SW480 (cell line): ENCODE measurements at regions not wholly inside any gene's neighbourhood (a gene's known extent, or its start where the extent isn't known, plus 50 kb on each side); places are given as distances from the start of the nearest gene placed in this dataset.
"Not testable (repeated sequence)": the region's sequence is repeated elsewhere in the genome, so short reads cannot be mapped to it uniquely, and the experiment has no call there.

Experiments
- DNase-seq: peaks from one replicate; pipeline ENCODE4 v3.0.0-alpha.2; 2016; ENCODE audit warnings: low spot score

- DNase-seq, result no peak
These were observed 52.0 kb upstream of the LRIG1 start for GRCh38 chr3:66552846-66553245.

- no peak for DNase-seq
These were observed 52.8 kb upstream of the LRIG1 start for GRCh38 chr3:66553441-66554113.

GRCh38 chr3:66554178-66554577 lies 53.4 kb upstream of the LRIG1 start:
- no peak for DNase-seq

GRCh38 chr3:66555214-66555844 lies 54.5 kb upstream of the LRIG1 start:
- DNase-seq, result no peak

- no peak for DNase-seq
These were observed 56.3 kb upstream of the LRIG1 start for GRCh38 chr3:66557170-66557569.

DNA sequence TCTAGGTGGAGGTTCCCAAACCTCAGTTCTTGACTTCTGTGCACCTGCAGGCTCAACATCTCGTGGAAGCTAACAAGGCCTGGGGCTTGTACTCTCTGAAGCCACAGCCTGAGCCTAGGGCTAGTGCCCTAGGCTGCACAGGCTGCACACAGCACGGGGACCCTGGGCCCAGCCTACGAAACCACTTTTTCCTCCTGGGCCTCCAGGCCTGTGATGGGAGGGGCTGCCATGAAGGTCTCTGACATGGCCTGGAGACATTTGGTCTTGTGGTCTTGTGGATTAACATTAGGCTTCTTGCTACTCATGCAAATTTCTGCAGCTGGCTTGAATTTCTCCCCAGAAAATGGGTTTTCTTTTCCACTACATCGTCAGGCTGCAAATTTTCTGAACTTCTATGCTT lies 59.1 kb upstream of the LRIG1 start:
- not testable (repeated sequence) for DNase-seq

DNA sequence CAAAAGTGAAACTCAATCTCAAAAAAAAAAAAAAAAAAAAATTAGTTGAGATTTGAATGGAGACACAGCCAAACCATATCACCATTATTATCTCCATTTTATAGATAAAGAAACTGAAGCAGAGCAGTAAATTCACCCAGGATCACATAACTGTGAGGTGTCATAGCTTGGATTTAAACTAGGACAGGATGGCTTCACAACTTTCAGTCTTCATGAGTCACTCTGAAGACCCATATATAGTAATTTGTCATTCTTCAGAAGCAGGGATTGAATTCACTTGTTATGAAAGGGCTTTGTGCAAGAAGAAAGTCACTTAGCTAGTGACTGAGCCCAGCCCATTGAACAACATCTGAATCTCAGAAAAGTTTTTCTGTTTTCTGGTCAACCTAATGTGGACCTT lies 60.5 kb upstream of the LRIG1 start:
- no peak for DNase-seq

GRCh38 chr3:66565301-66565700 lies 64.5 kb upstream of the LRIG1 start:
- no peak for DNase-seq

GRCh38 chr3:66567077-66567476 lies 66.3 kb upstream of the LRIG1 start:
- DNase-seq, result no peak

DNA sequence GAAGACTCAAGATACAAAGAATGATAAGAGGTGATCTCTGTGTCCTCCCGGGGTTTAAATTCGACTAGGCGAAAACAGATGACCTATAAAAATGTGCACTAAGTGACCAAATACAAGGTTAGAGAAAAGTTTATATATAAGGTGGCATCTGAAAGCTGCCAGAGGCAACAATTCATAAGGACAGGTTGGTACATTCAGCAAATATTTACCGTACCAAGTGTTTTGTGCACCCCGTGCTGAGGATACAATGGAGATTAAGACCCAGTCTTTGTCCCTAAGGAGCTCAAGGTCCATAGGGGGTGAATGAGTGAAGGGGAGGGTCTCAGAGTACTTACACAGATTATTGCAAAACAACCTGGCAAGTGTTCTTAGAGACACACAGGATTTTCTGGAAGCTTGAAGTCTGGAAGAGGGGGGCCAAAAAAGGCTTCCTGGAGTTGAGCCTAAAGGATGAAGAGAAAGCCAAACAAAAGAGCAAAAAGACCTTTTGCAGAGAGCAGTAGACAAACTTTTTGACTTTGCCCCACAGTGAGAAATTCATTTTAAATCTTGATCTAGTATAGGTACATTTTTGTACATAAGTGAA lies 71.4 kb upstream of the LRIG1 start:
- DNase-seq, result no peak

DNA sequence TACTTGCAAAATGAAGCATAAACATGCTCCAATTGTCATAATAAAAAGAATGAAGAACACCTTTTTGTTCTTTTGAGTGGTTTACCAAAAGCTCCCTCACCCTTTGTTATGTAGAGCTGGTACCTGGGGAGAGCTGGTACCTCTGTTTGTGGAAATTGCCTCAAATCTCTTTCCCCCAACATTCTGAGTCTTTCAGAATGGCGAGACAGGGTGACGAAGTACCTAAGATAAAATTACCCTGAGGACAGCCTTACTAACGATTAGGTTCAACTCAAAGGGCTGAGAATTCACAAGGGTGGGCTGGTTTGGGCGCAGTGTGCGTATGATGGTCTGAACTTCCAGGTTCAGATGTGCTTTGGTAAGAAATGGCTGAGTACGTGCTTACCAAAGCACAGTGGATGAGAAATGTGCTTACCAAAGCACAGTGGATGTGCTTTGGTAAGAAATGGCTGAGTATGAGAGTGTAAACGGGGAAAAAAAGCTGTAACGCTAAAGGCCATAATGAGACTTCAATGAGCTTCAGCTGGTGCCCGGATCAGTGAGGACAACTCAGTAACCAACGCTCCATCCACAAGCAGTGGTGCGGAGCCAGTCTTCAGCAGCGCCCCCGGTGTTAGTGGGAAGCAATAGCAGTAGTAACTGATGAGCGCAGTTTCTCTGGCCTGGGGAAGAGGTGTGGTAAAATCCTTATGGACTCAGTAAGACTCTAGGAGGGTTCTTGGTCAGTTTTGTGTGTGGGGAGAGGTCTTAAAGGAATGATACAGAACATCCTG lies 72.3 kb upstream of the LRIG1 start:
- no peak for DNase-seq

DNA sequence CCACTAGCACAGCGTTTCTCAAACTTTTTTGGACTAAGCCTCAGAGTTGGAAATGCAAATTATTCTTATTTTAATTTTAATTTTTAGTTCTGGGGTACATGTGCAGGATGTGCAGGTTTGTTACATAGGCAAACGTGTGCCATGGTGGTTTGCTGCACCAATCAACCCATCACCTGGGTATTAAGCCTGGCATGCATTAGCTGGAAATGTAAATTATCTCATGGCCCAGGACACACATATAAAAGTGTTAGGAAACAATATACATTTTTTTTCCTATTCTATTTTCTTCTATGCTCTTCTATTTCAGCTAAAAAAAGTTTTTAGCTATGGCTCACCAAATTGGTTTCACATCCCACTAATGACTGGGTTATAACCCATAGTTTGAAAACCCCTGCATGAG lies 73.3 kb upstream of the LRIG1 start:
- no peak for DNase-seq

GRCh38 chr3:66577426-66578203 lies 76.8 kb upstream of the LRIG1 start:
- DNase-seq, result no peak

GRCh38 chr3:66581256-66581655 lies 80.4 kb upstream of the LRIG1 start:
- DNase-seq, result no peak

GRCh38 chr3:66582721-66583423 lies 82.0 kb upstream of the LRIG1 start:
- peak; percentile 85 for DNase-seq

GRCh38 chr3:66583424-66584040 lies 82.7 kb upstream of the LRIG1 start:
- DNase-seq, result no peak

DNA sequence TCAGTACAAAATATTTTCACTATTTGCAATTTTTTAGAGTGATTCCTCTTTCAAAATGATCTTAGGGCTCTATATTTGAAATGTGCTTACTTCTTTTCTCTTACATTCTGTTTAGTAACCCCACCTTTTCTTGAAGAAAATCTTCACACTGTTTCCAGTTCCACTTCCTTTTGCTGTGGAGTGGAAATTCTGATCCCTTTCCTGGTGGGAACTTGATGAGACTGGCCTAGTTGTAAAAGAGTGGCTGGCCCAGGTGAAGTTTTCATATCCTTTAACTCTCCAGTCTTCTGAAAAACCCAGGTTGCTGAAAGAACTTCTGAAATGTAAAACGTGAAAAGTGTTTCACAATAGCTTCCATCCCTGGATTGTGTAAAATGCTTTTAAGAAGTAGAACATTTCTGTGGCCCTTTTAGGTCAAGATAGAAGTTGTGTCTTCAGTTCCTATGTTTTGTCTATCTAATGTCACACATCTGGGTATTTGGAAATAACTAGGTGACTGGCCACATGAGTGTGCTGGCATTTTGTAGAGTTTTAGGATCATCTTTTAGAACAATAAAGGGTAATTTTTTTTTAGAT lies 84.8 kb upstream of the LRIG1 start:
- no peak for DNase-seq

DNA sequence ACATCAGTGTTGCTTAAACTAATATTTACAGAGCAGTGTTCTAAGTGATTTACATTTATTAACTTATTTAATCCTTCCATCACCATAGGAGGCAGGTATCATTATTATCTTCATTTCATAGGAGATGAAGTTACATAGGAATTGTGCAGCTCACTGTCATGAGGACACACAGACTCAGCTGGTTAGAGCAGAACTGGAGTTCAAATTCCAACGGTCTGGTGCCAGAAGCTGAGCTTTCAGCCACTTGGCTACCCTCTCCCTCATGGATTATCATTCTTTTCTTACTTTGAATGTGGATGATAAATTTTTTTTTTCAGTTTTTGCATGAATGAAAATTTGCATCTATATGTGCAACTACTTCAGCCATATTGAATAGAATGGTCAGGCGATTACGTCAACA lies 86.0 kb upstream of the LRIG1 start:
- no peak for DNase-seq

DNA sequence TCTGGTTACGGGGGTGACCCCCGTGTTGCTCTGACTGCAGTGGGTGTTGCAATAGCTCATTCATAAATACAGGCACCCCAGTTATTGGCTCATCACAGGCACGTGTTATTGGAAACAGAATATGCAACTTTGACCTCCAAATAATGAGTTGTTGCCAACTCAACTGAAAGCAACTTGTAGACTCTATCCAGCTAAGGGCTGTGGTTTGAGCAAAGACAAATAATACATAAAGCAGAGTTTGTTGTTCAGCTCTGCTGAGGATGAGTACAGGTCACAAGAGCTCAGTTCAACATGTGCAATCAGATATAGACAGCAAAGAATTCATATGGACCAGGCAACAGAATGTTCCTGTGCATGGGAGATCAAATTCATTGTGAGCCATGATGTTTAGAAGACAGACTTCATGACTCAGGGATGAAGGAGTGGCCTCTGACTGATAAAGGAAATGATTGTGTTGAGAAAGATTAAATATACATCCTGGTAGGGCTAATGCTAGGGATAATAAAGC lies 87.6 kb upstream of the LRIG1 start:
- DNase-seq, result no peak

DNA sequence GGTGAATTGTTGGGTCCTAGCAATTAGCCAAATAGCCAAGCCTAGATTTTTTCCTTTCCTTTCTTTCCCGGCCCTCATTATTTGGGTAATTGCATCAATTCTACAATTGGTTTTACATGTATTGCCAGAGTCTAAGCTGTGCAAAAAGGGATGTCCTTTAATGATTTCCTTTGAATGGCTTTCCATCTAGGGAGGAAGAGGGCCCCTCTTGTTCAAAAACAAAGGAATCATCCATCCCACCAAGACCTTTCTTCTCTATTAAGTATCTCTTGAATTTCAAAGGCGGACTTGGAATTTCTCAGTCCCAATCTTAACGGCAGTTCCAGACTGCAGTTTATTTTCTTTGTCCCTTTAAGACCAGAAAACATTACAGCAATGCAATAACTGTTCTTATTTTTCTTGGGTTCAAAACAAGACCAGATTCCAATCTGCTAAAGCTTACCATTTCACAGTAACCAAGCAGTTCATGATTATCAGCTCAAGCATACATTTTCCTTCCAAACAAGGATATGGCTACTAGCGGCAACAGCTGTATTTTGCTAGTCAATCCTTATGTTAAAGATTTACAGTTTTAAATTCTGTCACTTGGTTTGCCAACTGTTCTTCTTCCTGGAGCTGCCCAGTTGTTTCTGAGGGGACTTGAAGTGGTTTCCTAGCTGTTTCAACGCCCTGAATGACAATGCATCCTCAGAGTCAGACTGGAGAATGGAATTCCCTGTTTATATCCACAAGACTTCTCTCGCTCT lies 91.4 kb upstream of the LRIG1 start:
- no peak for DNase-seq
